ENCODE measurements at regions not wholly inside any gene's neighbourhood (a gene's known extent, or its start where the extent isn't known, plus 50 kb on each side); places are given as distances from the start of the nearest gene placed in this dataset.

DNA sequence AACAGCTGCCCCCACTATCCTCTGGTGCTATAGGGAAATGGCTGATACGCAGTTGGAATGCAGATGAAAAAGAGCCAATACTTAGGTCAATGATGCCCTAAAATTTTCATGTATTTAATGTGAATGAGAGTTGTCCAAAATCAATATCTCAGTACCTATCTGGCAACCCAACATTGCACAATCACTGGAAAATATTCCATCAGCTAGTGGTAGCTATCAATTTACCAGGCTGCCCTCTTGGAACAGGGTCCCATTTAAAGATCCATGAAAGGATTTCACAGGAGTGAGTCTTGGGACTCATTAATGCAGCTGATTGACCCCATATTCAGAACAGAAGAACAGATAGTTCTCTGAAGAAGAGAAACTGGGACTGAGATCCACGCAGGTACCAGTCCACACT lies 638.9 kb downstream of the SMARCA1 start:
- H3K4me1 ChIP-seq (ENCODE audit: control insufficient read depth in 1 of 2, low read depth in 2 of 2): no peaks in the 10 kb centered on the region
- ATAC-seq (ENCODE audit: insufficient number of reproducible peaks, low FRiP score, low read depth) (no peak), DNase-seq (ENCODE audit: low spot score) (no peak)
- H3K36me3 ChIP-seq: no peaks in the 10 kb centered on the region
- no peak overlapping the region for H3K27ac ChIP-seq
- H3K9me3 ChIP-seq: no peaks in the 10 kb centered on the region
- TF ChIP-seq, protein P1, sequence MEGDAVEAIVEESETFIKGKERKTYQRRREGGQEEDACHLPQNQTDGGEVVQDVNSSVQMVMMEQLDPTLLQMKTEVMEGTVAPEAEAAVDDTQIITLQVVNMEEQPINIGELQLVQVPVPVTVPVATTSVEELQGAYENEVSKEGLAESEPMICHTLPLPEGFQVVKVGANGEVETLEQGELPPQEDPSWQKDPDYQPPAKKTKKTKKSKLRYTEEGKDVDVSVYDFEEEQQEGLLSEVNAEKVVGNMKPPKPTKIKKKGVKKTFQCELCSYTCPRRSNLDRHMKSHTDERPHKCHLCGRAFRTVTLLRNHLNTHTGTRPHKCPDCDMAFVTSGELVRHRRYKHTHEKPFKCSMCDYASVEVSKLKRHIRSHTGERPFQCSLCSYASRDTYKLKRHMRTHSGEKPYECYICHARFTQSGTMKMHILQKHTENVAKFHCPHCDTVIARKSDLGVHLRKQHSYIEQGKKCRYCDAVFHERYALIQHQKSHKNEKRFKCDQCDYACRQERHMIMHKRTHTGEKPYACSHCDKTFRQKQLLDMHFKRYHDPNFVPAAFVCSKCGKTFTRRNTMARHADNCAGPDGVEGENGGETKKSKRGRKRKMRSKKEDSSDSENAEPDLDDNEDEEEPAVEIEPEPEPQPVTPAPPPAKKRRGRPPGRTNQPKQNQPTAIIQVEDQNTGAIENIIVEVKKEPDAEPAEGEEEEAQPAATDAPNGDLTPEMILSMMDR (IDR thresholded peaks at IDR 0.05): no peak
- H3K27me3 ChIP-seq (replicated peaks; ENCODE audit: insufficient read depth): no peaks in the 10 kb centered on the region
- no peak overlapping the region for H3K4me3 ChIP-seq

DNA sequence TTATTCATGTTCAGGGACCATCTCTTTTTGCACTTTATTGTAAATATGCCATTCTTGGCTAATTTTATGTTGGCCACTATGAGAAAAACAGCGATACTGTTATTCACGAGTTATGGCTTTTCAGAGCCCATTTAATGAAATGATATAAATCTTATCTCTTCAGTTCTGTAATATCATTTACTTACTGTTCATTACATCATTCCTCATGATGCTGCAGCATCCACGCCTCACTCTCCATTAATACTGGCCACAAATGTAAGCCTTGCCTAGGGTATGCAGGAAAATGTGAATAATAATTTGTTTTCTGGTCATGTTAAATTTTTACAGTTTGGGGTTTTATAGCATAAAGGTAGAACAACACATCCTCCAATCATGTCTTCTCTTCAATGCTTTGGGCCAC lies 639.6 kb downstream of the SMARCA1 start:
- TF ChIP-seq, protein P1 (IDR thresholded peaks at IDR 0.05): no peak
- no peaks in the 10 kb centered on the region for H3K27me3 ChIP-seq (replicated peaks; ENCODE audit: insufficient read depth)
- ATAC-seq (ENCODE audit: insufficient number of reproducible peaks, low FRiP score, low read depth) (no peak), DNase-seq (ENCODE audit: low spot score) (no peak)
- H3K27ac ChIP-seq: no peak overlapping the region
- no peaks in the 10 kb centered on the region for H3K9me3 ChIP-seq
- H3K4me3 ChIP-seq: no peak overlapping the region
- no peaks in the 10 kb centered on the region for H3K36me3 ChIP-seq
- H3K4me1 ChIP-seq (ENCODE audit: control insufficient read depth in 1 of 2, low read depth in 2 of 2): no peaks in the 10 kb centered on the region

DNA sequence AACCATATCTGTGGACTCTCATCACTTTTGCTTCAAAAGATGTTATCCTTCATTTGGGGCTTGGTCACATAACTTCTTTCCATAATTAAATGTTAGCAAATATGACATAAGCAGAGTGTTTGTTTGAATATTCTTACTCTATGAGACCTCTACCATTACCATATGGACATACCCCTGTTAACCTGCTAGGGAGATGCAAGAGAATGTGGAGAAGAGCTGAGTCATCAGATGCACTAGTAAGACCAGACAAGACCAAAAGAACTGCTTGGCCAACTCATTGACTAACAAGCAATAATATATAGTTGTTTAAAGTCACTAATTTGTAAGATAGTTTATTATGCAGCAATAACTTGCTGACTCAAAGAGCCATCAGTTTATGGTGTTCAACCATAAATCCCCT lies 652.9 kb downstream of the SMARCA1 start:
- no peaks in the 10 kb centered on the region for H3K36me3 ChIP-seq
- H3K4me3 ChIP-seq: no peak overlapping the region
- DNase-seq (ENCODE audit: low spot score) (no peak), ATAC-seq (ENCODE audit: insufficient number of reproducible peaks, low FRiP score, low read depth) (no peak)
- H3K9me3 ChIP-seq: no peaks in the 10 kb centered on the region
- H3K4me1 ChIP-seq (ENCODE audit: control insufficient read depth in 1 of 2, low read depth in 2 of 2): no peaks in the 10 kb centered on the region
- TF ChIP-seq, protein P1 (IDR thresholded peaks at IDR 0.05): no peak
- H3K27ac ChIP-seq: no peak overlapping the region
- no peaks in the 10 kb centered on the region for H3K27me3 ChIP-seq (replicated peaks; ENCODE audit: insufficient read depth)

DNA sequence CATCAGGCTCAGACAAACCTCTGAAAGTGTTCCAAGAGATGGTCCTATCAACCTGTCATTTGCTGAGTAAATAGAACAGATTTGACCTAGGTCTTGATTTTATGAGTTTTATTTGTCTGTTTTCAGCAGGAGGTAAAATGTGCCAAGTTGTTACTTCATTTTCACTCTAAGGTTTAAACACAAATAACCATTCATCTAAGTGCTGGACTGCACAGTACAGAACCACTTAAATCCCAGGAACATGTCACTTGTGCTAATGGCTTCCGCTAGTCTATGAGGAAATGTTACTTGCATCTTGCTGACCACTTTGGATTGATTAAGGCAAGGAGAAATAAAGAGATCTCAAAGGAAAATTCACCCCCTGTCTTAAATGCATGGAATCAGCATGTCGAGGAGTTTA lies 660.7 kb downstream of the SMARCA1 start:
- TF ChIP-seq, protein P1 (IDR thresholded peaks at IDR 0.05): no peak
- H3K4me3 ChIP-seq: no peak overlapping the region

DNA sequence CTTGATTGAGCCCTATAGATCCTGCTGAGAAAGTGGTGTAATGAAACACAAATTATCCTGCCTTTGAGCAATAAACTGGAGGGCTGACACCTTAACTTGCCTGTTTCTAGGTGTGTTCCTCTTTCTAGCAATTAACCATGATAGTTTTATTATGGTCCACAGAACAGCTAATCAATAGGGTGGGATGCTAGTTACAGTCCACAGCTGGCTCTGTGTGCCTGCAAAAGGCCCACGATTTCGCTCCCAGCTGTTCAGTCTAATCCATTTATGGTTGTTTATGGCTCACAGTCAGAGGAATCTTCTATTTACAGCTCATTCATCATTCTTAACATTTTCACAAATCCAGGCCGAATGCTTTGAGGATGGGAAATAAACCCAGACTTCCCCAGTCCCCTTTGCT lies 674.9 kb downstream of the SMARCA1 start:
- no peaks in the 10 kb centered on the region for H3K4me1 ChIP-seq (ENCODE audit: control insufficient read depth in 1 of 2, low read depth in 2 of 2)
- ATAC-seq (ENCODE audit: insufficient number of reproducible peaks, low FRiP score, low read depth) (no peak), DNase-seq (ENCODE audit: low spot score) (no peak)
- H3K27me3 ChIP-seq (replicated peaks; ENCODE audit: insufficient read depth): no peaks in the 10 kb centered on the region
- no peak overlapping the region for H3K27ac ChIP-seq
- TF ChIP-seq, protein P1 (IDR thresholded peaks at IDR 0.05): no peak
- no peaks in the 10 kb centered on the region for H3K9me3 ChIP-seq
- no peaks in the 10 kb centered on the region for H3K36me3 ChIP-seq
- no peak overlapping the region for H3K4me3 ChIP-seq

More for the DNA sequence above, 660.7 kb downstream of the SMARCA1 start:
- H3K4me1 ChIP-seq (ENCODE audit: control insufficient read depth in 1 of 2, low read depth in 2 of 2): no peaks in the 10 kb centered on the region
- H3K36me3 ChIP-seq: no peaks in the 10 kb centered on the region
- ATAC-seq (ENCODE audit: insufficient number of reproducible peaks, low FRiP score, low read depth) (no peak), DNase-seq (ENCODE audit: low spot score) (no peak)
- H3K27me3 ChIP-seq (replicated peaks; ENCODE audit: insufficient read depth): no peaks in the 10 kb centered on the region
- H3K27ac ChIP-seq: no peak overlapping the region
- no peaks in the 10 kb centered on the region for H3K9me3 ChIP-seq
